ENCODE measurements at regions not wholly inside any gene's neighbourhood (a gene's known extent, or its start where the extent isn't known, plus 50 kb on each side); places are given as distances from the start of the nearest gene placed in this dataset.

DNA sequence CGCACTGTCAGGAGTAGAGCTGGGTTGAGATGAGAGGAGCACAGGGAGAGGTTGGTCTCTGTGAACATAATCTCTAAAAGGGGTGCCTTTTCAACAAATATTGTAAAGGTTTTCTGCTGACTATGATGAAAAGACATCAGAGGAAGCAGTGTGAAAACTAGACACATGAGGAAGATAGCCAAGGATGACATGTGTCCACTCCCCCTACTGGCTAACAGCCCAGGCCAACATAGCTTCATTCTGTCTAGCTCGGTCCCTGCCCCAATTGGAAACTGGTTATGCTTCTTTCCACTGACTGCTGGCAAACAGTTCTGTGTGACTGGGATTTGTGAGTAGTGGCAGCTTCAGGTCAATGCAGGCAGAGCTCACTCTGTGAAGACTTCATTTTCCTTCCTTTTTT lies 115.4 kb upstream of the ESX1 start:
- TF ChIP-seq TAF1 (IDR thresholded peaks at IDR 0.05; ENCODE audit: low read depth) (no peak), SMC3 (conservative IDR thresholded peaks at IDR 0.05; ENCODE audit: poor library complexity) (no peak), EZH2 (IDR thresholded peaks at IDR 0.05; ENCODE audit: borderline replicate concordance, insufficient read depth, low read length, poor library complexity, severe bottlenecking) (no peak), MXI1 (conservative IDR thresholded peaks at IDR 0.05; ENCODE audit: poor library complexity, severe bottlenecking) (no peak), POLR2AphosphoS5 (IDR thresholded peaks at IDR 0.05) (no peak), EP300 (conservative IDR thresholded peaks at IDR 0.05; ENCODE audit: poor library complexity, severe bottlenecking) (no peak)
- TF ChIP-seq, protein P1, sequence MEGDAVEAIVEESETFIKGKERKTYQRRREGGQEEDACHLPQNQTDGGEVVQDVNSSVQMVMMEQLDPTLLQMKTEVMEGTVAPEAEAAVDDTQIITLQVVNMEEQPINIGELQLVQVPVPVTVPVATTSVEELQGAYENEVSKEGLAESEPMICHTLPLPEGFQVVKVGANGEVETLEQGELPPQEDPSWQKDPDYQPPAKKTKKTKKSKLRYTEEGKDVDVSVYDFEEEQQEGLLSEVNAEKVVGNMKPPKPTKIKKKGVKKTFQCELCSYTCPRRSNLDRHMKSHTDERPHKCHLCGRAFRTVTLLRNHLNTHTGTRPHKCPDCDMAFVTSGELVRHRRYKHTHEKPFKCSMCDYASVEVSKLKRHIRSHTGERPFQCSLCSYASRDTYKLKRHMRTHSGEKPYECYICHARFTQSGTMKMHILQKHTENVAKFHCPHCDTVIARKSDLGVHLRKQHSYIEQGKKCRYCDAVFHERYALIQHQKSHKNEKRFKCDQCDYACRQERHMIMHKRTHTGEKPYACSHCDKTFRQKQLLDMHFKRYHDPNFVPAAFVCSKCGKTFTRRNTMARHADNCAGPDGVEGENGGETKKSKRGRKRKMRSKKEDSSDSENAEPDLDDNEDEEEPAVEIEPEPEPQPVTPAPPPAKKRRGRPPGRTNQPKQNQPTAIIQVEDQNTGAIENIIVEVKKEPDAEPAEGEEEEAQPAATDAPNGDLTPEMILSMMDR (IDR thresholded peaks at IDR 0.05; ENCODE audit: poor library complexity, severe bottlenecking), result no peak
- TF ChIP-seq, protein P2, sequence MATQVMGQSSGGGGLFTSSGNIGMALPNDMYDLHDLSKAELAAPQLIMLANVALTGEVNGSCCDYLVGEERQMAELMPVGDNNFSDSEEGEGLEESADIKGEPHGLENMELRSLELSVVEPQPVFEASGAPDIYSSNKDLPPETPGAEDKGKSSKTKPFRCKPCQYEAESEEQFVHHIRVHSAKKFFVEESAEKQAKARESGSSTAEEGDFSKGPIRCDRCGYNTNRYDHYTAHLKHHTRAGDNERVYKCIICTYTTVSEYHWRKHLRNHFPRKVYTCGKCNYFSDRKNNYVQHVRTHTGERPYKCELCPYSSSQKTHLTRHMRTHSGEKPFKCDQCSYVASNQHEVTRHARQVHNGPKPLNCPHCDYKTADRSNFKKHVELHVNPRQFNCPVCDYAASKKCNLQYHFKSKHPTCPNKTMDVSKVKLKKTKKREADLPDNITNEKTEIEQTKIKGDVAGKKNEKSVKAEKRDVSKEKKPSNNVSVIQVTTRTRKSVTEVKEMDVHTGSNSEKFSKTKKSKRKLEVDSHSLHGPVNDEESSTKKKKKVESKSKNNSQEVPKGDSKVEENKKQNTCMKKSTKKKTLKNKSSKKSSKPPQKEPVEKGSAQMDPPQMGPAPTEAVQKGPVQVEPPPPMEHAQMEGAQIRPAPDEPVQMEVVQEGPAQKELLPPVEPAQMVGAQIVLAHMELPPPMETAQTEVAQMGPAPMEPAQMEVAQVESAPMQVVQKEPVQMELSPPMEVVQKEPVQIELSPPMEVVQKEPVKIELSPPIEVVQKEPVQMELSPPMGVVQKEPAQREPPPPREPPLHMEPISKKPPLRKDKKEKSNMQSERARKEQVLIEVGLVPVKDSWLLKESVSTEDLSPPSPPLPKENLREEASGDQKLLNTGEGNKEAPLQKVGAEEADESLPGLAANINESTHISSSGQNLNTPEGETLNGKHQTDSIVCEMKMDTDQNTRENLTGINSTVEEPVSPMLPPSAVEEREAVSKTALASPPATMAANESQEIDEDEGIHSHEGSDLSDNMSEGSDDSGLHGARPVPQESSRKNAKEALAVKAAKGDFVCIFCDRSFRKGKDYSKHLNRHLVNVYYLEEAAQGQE (IDR thresholded peaks at IDR 0.05; ENCODE audit: borderline replicate concordance), result no peak
